Liver (tissue), 7 donors: ENCODE measurements at regions not wholly inside any gene's neighbourhood (a gene's known extent, or its start where the extent isn't known, plus 50 kb on each side); places are given as distances from the start of the nearest gene placed in this dataset.

ENCODE experiments used
- DNase-seq: peaks from one replicate; pipeline ENCODE4 v3.0.0-alpha.2; 2017; ENCODE audit warnings: low spot score
- H3K27ac ChIP-seq, 2 donors: one replicate each; pipeline ENCODE4 v1.7.0; 2013; ENCODE audit warnings: inconsistent platforms in 2 of 2, low read length in 2 of 2, control low read depth in 1 of 2, low read depth in 1 of 2, mild to moderate bottlenecking in 1 of 2
- H3K27me3 ChIP-seq, 4 donors: one replicate each; pipeline versions ENCODE4 v1.6.1 to v1.7.0; 2013; ENCODE audit warnings: low read length in 3 of 4, inconsistent platforms in 1 of 4, mild to moderate bottlenecking in 1 of 4, moderate library complexity in 1 of 4; ENCODE audit not compliant: control insufficient read depth in 4 of 4, insufficient read depth in 4 of 4
- H3K36me3 ChIP-seq, 4 donors: one replicate each; pipeline versions ENCODE4 v1.6.1 to v1.7.0; 2013; ENCODE audit warnings: low read length in 3 of 4, mild to moderate bottlenecking in 3 of 4, low read depth in 1 of 4, moderate library complexity in 1 of 4; ENCODE audit not compliant: control insufficient read depth in 4 of 4, insufficient read depth in 3 of 4
- H3K4me1 ChIP-seq, 4 donors: one replicate each; pipeline versions ENCODE4 v1.6.1 to v1.7.0; 2013; ENCODE audit warnings: low read length in 3 of 4, mild to moderate bottlenecking in 3 of 4, moderate library complexity in 1 of 4; ENCODE audit not compliant: control insufficient read depth in 4 of 4, insufficient read depth in 4 of 4
- H3K4me3 ChIP-seq, 3 donors: one replicate each; pipeline versions ENCODE4 v1.6.1 to v1.7.0; 2013; ENCODE audit warnings: low read length in 3 of 3, control low read depth in 1 of 3, low read depth in 1 of 3, mild to moderate bottlenecking in 1 of 3
- H3K9ac ChIP-seq, 2 donors: one replicate each; pipeline ENCODE4 v1.7.0; 2013; ENCODE audit warnings: low read length in 2 of 2, mild to moderate bottlenecking in 2 of 2, moderate library complexity in 2 of 2, control low read depth in 1 of 2, low read depth in 1 of 2
- H3K9me3 ChIP-seq, 4 donors: one replicate each; pipeline versions ENCODE4 v1.6.1 to v1.7.0; 2013; ENCODE audit warnings: low read length in 3 of 4; ENCODE audit not compliant: control insufficient read depth in 4 of 4
- FOXA1 ChIP-seq: IDR thresholded peaks from 2 replicates; pipeline ENCODE4 v1.6.1; 2016; ENCODE audit warnings: antibody characterized with exemption
- FOXA2 ChIP-seq: IDR thresholded peaks from 2 replicates; pipeline ENCODE4 v1.6.1; 2016; ENCODE audit warnings: antibody characterized with exemption
- GABPA ChIP-seq, 2 donors: IDR thresholded peaks in 1 of 2; conservative IDR thresholded peaks in 1 of 2; 2 replicates each; pipeline ENCODE4 v1.6.1; 2016; ENCODE audit warnings: antibody characterized with exemption in 2 of 2, mild to moderate bottlenecking in 1 of 2, moderate library complexity in 1 of 2
- HNF4A ChIP-seq, 2 donors: conservative IDR thresholded peaks; 2 replicates each; pipeline ENCODE4 v1.6.1; 2016; ENCODE audit warnings: antibody characterized with exemption in 2 of 2, mild to moderate bottlenecking in 2 of 2
- HNF4G ChIP-seq: IDR thresholded peaks from 2 replicates; pipeline ENCODE4 v1.6.1; 2016; ENCODE audit warnings: antibody characterized with exemption
- JUND ChIP-seq, 2 donors: IDR thresholded peaks; 2 replicates each; pipeline ENCODE4 v1.6.1; 2016; ENCODE audit warnings: antibody characterized with exemption in 2 of 2
- MAX ChIP-seq: IDR thresholded peaks from 2 replicates; pipeline ENCODE4 v1.6.1; 2016; ENCODE audit warnings: antibody characterized with exemption
- NR2F2 ChIP-seq: IDR thresholded peaks from 2 replicates; pipeline ENCODE4 v1.6.1; 2016; ENCODE audit warnings: antibody characterized with exemption
- RAD21 ChIP-seq, 2 donors: IDR thresholded peaks; 2 replicates each; pipeline ENCODE4 v1.6.1; 2016; ENCODE audit warnings: antibody characterized with exemption in 2 of 2, mild to moderate bottlenecking in 2 of 2
- TAF1 ChIP-seq: conservative IDR thresholded peaks from 2 replicates; pipeline ENCODE4 v1.6.1; 2016; ENCODE audit warnings: antibody characterized with exemption, mild to moderate bottlenecking
- ZBTB33 ChIP-seq: IDR thresholded peaks from 2 replicates; pipeline ENCODE4 v1.6.1; 2016; ENCODE audit warnings: antibody characterized with exemption
- WGBS: extraction: QIAGEN DNeasy Blood & Tissue Kit; methylation state at CpG from one replicate; pipeline ENCODE4 v1.1.7; 2013; 5-methylcytosine and 5-hydroxymethylcytosine counted together
- TF ChIP-seq, protein P1 (sequence below): IDR thresholded peaks from 2 replicates; pipeline ENCODE4 v1.6.1; 2016; ENCODE audit warnings: antibody characterized with exemption, mild to moderate bottlenecking
- donor health status: healthy.
- donor health status: healthy.
- donor health status: healthy.
- donor health status: healthy.

DNA sequence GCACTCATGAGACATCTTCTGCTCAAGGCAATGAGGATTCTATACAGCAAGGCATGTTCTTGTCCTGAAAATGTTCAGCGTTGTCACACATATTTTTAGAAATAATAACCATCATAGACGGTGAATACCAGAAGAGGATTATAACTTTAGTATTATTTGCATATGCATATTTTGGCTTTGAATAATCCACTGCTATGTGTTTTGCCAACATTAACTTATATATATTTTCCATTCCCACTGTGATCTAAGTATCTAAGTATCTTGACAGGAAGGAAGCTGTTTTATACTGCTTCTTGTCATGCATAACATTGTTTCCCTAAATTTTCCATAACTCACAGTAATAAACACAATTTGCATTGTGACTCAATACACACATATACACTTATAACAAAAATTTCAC, 509.5 kb downstream of the TBL1XR1 start:
- H3K9me3 ChIP-seq: peaks cover 0 to 3% (median 1%) of the 10 kb centered on the region in 4 donors
- H3K36me3 ChIP-seq: no peaks in the 10 kb centered on the region
- no peak overlapping the region for H3K27ac ChIP-seq
- no peak for DNase-seq
- no peak for TF ChIP-seq FOXA2
- TF ChIP-seq JUND (IDR thresholded peaks at IDR 0.05): no peak
- no peak for TF ChIP-seq TAF1
- TF ChIP-seq FOXA1: no peak
- TF ChIP-seq MAX: no peak
- no peaks in the 10 kb centered on the region for H3K4me1 ChIP-seq
- H3K4me3 ChIP-seq: no peak overlapping the region
- H3K9ac ChIP-seq: no peak overlapping the region
- no peaks in the 10 kb centered on the region for H3K27me3 ChIP-seq
- 86% methylated on average over 2 of the region's 2 CpGs for WGBS

- no peaks in the 10 kb centered on the region for H3K4me1 ChIP-seq
- no peak for DNase-seq
- peaks cover 0 to 3% (median 1%) of the 10 kb centered on the region in 4 donors for H3K9me3 ChIP-seq
- TF ChIP-seq FOXA2 (no peak), JUND (IDR thresholded peaks at IDR 0.05) (no peak), TAF1 (no peak), ZBTB33 (no peak), HNF4A (conservative IDR thresholded peaks at IDR 0.05) (no peak), HNF4G (no peak), NR2F2 (no peak), MAX (no peak), GABPA (IDR thresholded peaks at IDR 0.05 in 1 of 2, conservative IDR thresholded peaks at IDR 0.05 in 1 of 2) (no peak), RAD21 (IDR thresholded peaks at IDR 0.05) (no peak)
- TF ChIP-seq, protein P1, sequence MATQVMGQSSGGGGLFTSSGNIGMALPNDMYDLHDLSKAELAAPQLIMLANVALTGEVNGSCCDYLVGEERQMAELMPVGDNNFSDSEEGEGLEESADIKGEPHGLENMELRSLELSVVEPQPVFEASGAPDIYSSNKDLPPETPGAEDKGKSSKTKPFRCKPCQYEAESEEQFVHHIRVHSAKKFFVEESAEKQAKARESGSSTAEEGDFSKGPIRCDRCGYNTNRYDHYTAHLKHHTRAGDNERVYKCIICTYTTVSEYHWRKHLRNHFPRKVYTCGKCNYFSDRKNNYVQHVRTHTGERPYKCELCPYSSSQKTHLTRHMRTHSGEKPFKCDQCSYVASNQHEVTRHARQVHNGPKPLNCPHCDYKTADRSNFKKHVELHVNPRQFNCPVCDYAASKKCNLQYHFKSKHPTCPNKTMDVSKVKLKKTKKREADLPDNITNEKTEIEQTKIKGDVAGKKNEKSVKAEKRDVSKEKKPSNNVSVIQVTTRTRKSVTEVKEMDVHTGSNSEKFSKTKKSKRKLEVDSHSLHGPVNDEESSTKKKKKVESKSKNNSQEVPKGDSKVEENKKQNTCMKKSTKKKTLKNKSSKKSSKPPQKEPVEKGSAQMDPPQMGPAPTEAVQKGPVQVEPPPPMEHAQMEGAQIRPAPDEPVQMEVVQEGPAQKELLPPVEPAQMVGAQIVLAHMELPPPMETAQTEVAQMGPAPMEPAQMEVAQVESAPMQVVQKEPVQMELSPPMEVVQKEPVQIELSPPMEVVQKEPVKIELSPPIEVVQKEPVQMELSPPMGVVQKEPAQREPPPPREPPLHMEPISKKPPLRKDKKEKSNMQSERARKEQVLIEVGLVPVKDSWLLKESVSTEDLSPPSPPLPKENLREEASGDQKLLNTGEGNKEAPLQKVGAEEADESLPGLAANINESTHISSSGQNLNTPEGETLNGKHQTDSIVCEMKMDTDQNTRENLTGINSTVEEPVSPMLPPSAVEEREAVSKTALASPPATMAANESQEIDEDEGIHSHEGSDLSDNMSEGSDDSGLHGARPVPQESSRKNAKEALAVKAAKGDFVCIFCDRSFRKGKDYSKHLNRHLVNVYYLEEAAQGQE: no peak
- H3K36me3 ChIP-seq: no peaks in the 10 kb centered on the region
- H3K27me3 ChIP-seq: no peaks in the 10 kb centered on the region
- no peak overlapping the region for H3K27ac ChIP-seq
- 73% methylated on average over 2 of the region's 2 CpGs for WGBS
- no peak overlapping the region for H3K9ac ChIP-seq
- H3K4me3 ChIP-seq: no peak overlapping the region
Observed at GRCh38 chr3:176683382-176683781, 513.9 kb downstream of the TBL1XR1 start.
